ENCODE measurements at regions not wholly inside any gene's neighbourhood (a gene's known extent, or its start where the extent isn't known, plus 50 kb on each side); places are given as distances from the start of the nearest gene placed in this dataset.

DNA sequence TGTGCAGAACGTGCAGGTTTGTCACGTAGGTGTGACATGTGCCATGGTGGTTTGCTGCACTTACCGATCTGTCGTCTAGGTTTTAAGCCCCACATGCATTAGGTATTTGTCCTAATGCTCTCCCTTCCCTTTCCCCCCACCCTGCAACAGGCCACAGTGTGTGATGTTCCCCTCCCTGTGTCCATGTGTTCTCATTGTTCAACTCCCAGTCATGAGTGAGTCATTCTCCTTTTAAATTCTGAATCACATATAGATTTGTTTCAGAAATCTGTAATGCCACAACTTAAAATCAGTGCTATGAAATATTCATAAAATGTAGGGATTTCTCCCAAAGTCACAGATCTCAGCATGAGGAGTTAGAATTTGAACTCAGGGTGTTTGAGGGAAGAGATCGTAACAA lies 552.5 kb upstream of the MBL2 start:
- no peak overlapping the region for H3K27ac ChIP-seq
- no peak for TF ChIP-seq ZFX (IDR thresholded peaks at IDR 0.05; ENCODE audit: borderline replicate concordance)
- TF ChIP-seq, protein P1, sequence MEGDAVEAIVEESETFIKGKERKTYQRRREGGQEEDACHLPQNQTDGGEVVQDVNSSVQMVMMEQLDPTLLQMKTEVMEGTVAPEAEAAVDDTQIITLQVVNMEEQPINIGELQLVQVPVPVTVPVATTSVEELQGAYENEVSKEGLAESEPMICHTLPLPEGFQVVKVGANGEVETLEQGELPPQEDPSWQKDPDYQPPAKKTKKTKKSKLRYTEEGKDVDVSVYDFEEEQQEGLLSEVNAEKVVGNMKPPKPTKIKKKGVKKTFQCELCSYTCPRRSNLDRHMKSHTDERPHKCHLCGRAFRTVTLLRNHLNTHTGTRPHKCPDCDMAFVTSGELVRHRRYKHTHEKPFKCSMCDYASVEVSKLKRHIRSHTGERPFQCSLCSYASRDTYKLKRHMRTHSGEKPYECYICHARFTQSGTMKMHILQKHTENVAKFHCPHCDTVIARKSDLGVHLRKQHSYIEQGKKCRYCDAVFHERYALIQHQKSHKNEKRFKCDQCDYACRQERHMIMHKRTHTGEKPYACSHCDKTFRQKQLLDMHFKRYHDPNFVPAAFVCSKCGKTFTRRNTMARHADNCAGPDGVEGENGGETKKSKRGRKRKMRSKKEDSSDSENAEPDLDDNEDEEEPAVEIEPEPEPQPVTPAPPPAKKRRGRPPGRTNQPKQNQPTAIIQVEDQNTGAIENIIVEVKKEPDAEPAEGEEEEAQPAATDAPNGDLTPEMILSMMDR (IDR thresholded peaks at IDR 0.05): no peak

DNA sequence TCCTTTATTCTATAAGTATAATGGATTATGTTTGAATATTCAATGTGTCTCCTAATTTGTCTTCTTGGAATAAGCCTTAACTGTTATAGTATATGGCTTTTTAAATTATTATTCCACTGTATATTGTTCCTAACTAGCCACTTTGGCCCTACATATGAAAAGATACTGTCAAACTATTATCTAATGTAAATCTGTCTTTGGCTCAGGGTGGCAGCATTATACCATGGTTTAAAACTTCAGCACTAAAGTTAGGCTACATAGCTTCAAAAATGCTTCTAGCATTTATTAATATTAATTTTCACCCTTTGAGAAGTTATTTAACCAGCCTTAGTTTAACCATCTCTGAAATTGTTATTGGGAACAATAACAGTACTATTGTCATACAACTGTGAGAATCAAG lies 543.1 kb upstream of the MBL2 start:
- TF ChIP-seq, protein P1 (IDR thresholded peaks at IDR 0.05): no peak
- no peak for TF ChIP-seq ZFX (IDR thresholded peaks at IDR 0.05; ENCODE audit: borderline replicate concordance)
- H3K27ac ChIP-seq: no peak overlapping the region

DNA sequence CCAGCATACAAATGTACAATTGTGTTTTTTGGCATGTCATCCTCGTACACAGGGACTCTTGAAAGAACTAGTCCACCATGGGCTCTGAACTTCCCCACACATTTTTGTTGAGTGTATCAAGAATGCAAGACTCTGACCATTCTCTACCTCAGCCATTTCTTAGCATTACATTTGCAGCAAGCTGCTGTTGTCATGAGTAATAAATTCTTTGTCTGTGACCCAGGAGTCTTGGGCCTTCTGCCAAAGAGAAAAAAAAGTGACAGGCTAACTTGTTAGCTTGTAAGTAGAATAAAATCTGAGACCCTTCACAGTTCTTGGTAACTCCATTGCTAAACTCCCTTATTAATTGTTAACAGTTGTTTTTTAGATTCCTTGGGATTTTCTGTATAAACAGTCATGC lies 542.3 kb upstream of the MBL2 start:
- TF ChIP-seq ZFX (IDR thresholded peaks at IDR 0.05; ENCODE audit: borderline replicate concordance): no peak
- TF ChIP-seq, protein P1 (IDR thresholded peaks at IDR 0.05): no peak
- H3K27ac ChIP-seq: no peak overlapping the region

DNA sequence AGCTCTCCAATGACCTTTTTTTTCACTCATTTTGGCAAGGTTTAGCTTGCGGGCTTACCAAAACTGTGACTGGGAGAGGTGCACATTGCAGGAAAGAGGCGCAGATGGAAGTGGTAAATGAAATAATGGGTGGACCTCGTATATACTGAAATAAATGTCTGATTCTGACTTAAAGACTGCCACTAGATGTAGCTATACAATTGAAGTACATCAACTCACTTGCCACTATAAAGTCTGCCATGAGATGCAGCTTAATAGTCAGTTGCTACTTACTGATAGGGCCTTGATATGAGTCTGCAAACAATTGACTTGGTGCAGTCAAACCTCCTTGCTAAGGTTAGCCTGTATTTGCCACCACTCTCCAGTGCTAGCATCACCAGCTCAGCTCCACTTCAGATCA lies 525.9 kb upstream of the MBL2 start:
- TF ChIP-seq, protein P1 (IDR thresholded peaks at IDR 0.05): no peak
- TF ChIP-seq ZFX (IDR thresholded peaks at IDR 0.05; ENCODE audit: borderline replicate concordance): no peak
- H3K27ac ChIP-seq: no peak overlapping the region

DNA sequence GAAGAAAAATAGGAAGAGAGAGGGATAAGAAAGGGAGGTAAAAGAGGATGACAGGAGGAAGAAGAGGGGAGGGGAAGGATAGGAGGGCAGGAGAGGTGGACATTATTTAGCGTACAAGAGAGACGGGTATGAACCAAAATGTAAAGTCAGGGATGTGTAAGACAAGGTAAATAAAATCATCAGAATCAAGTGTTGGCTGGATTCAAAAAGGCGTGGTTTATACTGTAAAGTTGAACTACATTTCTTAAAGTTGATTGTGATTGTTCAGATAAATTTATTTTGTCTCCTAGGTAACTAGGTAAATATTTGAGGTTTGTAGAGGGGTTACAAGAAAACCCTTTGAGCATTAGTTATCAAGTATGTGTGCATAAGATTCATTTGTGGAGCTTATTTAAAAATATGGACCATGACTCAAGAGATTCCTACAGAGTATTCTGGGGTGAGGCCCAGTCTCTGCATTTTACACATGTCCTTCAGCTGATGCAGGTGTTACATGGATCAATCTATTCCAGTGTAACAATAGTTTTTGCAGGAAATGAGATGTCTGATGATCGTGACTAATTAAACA lies 512.1 kb upstream of the MBL2 start:
- no peak overlapping the region for H3K27ac ChIP-seq
- TF ChIP-seq, protein P1 (IDR thresholded peaks at IDR 0.05): no peak
- TF ChIP-seq ZFX (IDR thresholded peaks at IDR 0.05; ENCODE audit: borderline replicate concordance): no peak

DNA sequence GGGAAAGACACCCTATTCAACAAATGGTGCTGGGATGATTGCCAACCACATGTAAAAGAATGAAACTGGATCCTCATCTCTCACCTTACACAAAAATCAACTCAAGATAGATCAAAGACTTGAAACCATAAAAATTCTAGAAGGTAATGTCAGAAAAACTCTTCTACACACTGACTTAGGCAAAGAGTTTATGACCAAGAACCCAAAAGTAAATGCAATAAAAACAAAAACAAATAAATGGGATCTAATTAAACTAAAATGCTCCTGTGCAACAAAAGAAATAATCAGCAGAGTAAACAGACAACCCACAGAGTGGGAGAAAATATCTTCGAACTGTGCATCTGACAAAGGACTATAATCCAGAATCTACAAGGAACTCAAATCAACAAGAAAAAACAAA lies 504.2 kb upstream of the MBL2 start:
- H3K27ac ChIP-seq: no peak overlapping the region
- TF ChIP-seq ZFX (IDR thresholded peaks at IDR 0.05; ENCODE audit: borderline replicate concordance): no peak
- TF ChIP-seq, protein P1 (IDR thresholded peaks at IDR 0.05): no peak

DNA sequence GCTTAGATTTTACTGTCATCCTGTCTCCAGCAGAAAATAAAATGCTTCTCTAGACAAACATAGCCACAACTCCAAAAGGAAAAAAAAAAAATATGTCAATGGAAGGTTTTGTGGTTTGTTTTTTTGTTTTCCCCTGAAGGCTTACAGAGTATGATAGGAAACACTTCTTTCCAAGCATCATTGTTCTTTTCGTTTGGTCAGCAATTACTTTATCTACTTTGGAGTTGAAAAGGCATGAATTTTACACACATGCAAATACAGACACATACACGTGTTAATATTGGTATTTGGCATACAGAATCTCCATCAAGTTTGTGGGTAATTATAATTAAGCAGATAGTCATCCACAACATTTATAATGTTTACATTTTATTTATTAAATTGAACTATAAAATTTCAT lies 496.9 kb upstream of the MBL2 start:
- no peak overlapping the region for H3K27ac ChIP-seq
- TF ChIP-seq, protein P1 (IDR thresholded peaks at IDR 0.05): no peak
- no peak for TF ChIP-seq ZFX (IDR thresholded peaks at IDR 0.05; ENCODE audit: borderline replicate concordance)

Measured in 22Rv1 (cell line).